Panc1 (cell line): ENCODE measurements at regions not wholly inside any gene's neighbourhood (a gene's known extent, or its start where the extent isn't known, plus 50 kb on each side); places are given as distances from the start of the nearest gene placed in this dataset.

Source experiments
- REST ChIP-seq, 2 experiments: IDR thresholded peaks; 2 replicates each; pipeline ENCODE4 v1.6.1; 2011 to 2012; ENCODE audit warnings: low read depth in 2 of 2, control low read depth in 1 of 2, low read length in 1 of 2, mild to moderate bottlenecking in 1 of 2, moderate library complexity in 1 of 2; ENCODE audit not compliant: insufficient read depth in 1 of 2
- TF ChIP-seq, protein P1 (sequence below): fragments of 450-650 bp; IDR thresholded peaks from 2 replicates; pipeline ENCODE4 v1.5.1; 2017; ENCODE audit warnings: mild to moderate bottlenecking

GRCh38 chr5:2549354-2549753 lies 202.1 kb downstream of the IRX2 start:
- TF ChIP-seq REST (IDR thresholded peaks at IDR 0.05; ENCODE audit: insufficient read depth in 1 of 2, low read depth in 2 of 2, low read length in 1 of 2) = no peak
- TF ChIP-seq, protein P1, sequence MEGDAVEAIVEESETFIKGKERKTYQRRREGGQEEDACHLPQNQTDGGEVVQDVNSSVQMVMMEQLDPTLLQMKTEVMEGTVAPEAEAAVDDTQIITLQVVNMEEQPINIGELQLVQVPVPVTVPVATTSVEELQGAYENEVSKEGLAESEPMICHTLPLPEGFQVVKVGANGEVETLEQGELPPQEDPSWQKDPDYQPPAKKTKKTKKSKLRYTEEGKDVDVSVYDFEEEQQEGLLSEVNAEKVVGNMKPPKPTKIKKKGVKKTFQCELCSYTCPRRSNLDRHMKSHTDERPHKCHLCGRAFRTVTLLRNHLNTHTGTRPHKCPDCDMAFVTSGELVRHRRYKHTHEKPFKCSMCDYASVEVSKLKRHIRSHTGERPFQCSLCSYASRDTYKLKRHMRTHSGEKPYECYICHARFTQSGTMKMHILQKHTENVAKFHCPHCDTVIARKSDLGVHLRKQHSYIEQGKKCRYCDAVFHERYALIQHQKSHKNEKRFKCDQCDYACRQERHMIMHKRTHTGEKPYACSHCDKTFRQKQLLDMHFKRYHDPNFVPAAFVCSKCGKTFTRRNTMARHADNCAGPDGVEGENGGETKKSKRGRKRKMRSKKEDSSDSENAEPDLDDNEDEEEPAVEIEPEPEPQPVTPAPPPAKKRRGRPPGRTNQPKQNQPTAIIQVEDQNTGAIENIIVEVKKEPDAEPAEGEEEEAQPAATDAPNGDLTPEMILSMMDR = no peak
